HG02588 (cell line): ENCODE measurements at regions not wholly inside any gene's neighbourhood (a gene's known extent, or its start where the extent isn't known, plus 50 kb on each side); places are given as distances from the start of the nearest gene placed in this dataset.
"Not testable (repeated sequence)": the region's sequence is repeated elsewhere in the genome, so short reads cannot be mapped to it uniquely, and the experiment has no call there.

Experiments
- ATAC-seq: cut with Tn5 transposase; IDR thresholded peaks from one replicate; pipeline ENCODE4 v1.9.1; 2021; ENCODE audit warnings: mild to moderate bottlenecking, moderate library complexity; ENCODE audit not compliant: unreplicated experiment

GRCh38 chr9:82880336-82881050 is 182.4 kb downstream of the RASEF start:
- ATAC-seq: no peak

- ATAC-seq: no peak
Observed at GRCh38 chr9:82882138-82882537, 180.8 kb downstream of the RASEF start.

- no peak for ATAC-seq
Observed at GRCh38 chr9:82882748-82883147, 180.2 kb downstream of the RASEF start.

GRCh38 chr9:82883436-82883835 is 179.5 kb downstream of the RASEF start:
- ATAC-seq: no peak

- ATAC-seq: not testable (repeated sequence)
Observed at GRCh38 chr9:82883974-82884373, 179.0 kb downstream of the RASEF start.

GRCh38 chr9:82890401-82890800 is 172.5 kb downstream of the RASEF start:
- no peak for ATAC-seq

GRCh38 chr9:82890865-82891264 is 172.1 kb downstream of the RASEF start:
- ATAC-seq: no peak

GRCh38 chr9:82891321-82891720 is 171.6 kb downstream of the RASEF start:
- ATAC-seq: no peak

- ATAC-seq: no peak
Observed at GRCh38 chr9:82893549-82893948, 169.4 kb downstream of the RASEF start.

- no peak for ATAC-seq
Observed at GRCh38 chr9:82894548-82894947, 168.4 kb downstream of the RASEF start.

- ATAC-seq: no peak
Observed at GRCh38 chr9:82894961-82895821, 167.8 kb downstream of the RASEF start.

GRCh38 chr9:82895822-82896110 is 167.2 kb downstream of the RASEF start:
- no peak for ATAC-seq

- ATAC-seq: no peak
Observed at GRCh38 chr9:82903503-82903902, 159.4 kb downstream of the RASEF start.

GRCh38 chr9:82911996-82912395 is 150.9 kb downstream of the RASEF start:
- ATAC-seq: no peak

GRCh38 chr9:82912645-82913044 is 150.3 kb downstream of the RASEF start:
- no peak for ATAC-seq

- ATAC-seq: not testable (repeated sequence)
Observed at GRCh38 chr9:82916238-82916637, 146.7 kb downstream of the RASEF start.

- no peak for ATAC-seq
Observed at GRCh38 chr9:82920154-82920553, 142.8 kb downstream of the RASEF start.

GRCh38 chr9:82922686-82923085 is 140.3 kb downstream of the RASEF start:
- no peak for ATAC-seq

- no peak for ATAC-seq
Observed at GRCh38 chr9:82923092-82923911, 139.6 kb downstream of the RASEF start.

- no peak for ATAC-seq
Observed at GRCh38 chr9:82923912-82924605, 138.9 kb downstream of the RASEF start.
